SH-SY5Y (cell line): ENCODE measurements at regions not wholly inside any gene's neighbourhood (a gene's known extent, or its start where the extent isn't known, plus 50 kb on each side); places are given as distances from the start of the nearest gene placed in this dataset.

Experiments used
- GATA2 ChIP-seq: IDR thresholded peaks from 2 replicates; pipeline ENCODE4 v1.6.1; 2011; ENCODE audit warnings: mild to moderate bottlenecking, low read depth, low read length
- GATA3 ChIP-seq: IDR thresholded peaks from 2 replicates; pipeline ENCODE4 v1.6.1; 2011; ENCODE audit warnings: low read depth, mild to moderate bottlenecking, low read length, moderate library complexity

- TF ChIP-seq GATA2 (no peak), GATA3 (no peak)
These were observed 438.9 kb upstream of the SEL1L start for GRCh38 chr14:81972601-81973000.

DNA sequence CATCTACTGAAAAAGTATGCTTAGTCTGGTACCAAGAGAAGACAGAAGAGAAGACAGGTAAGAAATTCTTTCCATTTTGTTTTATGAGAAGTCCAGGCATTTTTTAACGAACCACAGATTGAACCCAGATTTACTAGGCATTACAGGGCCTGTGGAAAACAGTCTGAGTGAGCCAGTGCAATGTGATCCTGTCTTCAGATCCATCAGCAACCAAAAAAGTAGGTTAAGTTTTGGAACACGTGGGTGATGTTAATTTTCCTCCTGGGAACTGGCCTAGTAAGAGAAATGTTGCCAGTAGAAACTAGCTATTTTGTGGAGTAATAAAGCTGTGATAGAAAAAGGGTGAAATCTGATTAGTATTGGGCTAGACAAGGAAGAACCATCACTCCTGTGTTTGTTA lies 440.9 kb upstream of the SEL1L start:
- no peak for TF ChIP-seq GATA2
- TF ChIP-seq GATA3 = no peak

GRCh38 chr14:81980601-81981306 lies 447.1 kb upstream of the SEL1L start:
- TF ChIP-seq GATA2 (no peak), GATA3 (no peak)

GRCh38 chr14:81981307-81981675 lies 447.6 kb upstream of the SEL1L start:
- TF ChIP-seq GATA2 (no peak), GATA3 (no peak)

DNA sequence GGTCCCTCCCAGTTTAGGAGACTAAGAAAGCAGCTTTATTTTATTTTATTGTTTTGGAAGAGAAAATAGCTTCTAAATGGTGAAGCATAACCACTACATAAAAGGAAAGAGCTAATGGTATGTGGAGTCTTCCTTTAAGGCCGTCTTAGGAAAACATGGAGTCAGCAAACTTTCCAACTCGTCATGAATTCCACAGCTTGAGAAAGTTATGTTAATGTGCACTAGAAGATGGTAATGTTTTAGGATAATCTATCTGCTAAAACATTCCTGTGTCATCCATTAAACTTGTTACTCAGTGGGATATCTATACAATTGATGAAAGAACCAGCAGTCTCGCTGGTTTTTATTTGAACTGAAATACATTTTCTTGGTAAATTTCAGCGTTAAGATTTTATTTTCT lies 448.4 kb upstream of the SEL1L start:
- TF ChIP-seq GATA3 (no peak), GATA2 (no peak)

DNA sequence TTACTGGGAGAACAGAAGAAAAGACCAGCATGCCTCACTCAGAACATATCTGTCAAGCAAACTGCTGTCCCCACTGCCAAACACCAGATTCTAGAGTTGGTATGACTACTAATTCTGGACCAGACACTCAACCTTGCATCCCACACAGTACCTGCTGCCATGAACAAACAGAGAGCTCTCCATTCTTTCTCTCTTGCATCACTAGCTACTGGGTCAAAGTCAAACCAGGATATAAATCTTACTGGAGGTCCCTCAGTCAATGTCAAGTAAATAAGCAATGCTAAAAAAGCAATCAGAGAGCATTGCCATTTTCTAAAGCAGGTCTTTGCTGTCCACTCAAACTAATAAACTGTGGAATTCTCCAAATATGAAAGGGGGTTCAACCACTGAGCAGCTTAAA lies 452.4 kb upstream of the SEL1L start:
- TF ChIP-seq GATA2 (no peak), GATA3 (no peak)

- no peak for TF ChIP-seq GATA3
- TF ChIP-seq GATA2 = no peak
These were observed 455.6 kb upstream of the SEL1L start for GRCh38 chr14:81989211-81989610.

DNA sequence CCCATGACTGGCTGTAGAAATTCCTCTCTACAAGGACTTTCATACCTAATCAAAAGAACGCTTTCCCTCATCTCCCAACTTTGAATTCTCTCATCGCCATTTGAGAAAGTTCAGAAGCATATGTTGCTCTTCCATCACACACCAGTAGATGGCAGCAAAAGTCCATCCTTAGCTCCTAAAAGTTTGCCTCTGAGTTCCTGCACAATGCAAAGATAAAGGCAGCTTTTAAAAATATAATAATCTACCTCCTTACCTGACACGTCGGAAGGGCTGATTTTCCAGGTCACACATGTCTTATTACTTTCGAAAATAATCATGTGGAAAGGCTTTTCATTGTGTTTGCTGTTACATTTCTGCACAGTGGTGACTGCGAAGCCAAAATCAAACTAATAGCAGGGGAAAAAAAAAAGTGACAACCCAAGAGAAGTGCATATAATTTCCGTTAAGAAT lies 456.7 kb upstream of the SEL1L start:
- TF ChIP-seq GATA2 (no peak), GATA3 (no peak)

- TF ChIP-seq GATA2 = no peak
These were observed 458.3 kb upstream of the SEL1L start for GRCh38 chr14:81991998-81992397.

GRCh38 chr14:81993432-81993831 lies 459.8 kb upstream of the SEL1L start:
- no peak for TF ChIP-seq GATA3
- no peak for TF ChIP-seq GATA2

- TF ChIP-seq GATA3 (no peak), GATA2 (no peak)
These were observed 469.8 kb upstream of the SEL1L start for GRCh38 chr14:82003426-82003825.

DNA sequence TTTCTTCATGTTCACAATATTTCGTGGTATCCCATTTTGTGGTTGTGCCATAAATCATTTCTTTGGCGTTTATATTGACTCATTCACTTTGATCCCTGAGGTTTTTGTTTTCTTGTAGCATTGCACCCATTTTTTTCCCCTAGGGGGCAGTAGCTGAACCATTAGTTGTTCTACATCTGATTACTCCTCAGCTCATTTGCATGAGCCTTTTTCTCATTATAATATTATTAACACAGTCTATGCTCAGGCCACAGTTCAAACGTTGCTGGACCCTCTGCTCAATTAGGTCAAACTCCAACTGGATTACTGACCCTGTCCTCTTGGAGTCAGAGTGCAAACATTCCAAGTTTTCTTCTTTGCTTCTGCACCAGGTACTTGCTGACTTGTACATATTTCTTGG lies 475.4 kb upstream of the SEL1L start:
- no peak for TF ChIP-seq GATA3
- TF ChIP-seq GATA2 = no peak

- TF ChIP-seq GATA3 = no peak
- no peak for TF ChIP-seq GATA2
These were observed 476.3 kb upstream of the SEL1L start for GRCh38 chr14:82009993-82010392.

DNA sequence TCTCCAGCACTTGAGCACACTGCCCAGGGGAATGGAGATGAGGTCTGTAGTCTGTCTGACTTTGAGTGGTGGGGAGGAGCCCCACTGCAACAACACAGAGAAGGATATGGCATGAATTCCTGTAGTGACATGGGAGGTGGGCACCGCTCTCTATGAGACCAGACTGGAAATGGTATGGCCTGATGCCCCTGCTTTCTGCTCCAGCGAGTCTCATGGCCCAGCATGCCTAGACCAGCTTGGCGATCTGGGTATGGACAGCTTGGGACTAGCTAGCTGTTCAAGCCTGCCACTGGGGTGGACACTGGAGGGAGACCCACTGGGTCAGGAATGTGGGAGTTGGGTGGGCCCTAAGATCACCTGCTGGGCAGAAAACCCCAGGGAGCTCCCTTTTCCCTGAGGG lies 477.8 kb upstream of the SEL1L start:
- no peak for TF ChIP-seq GATA3
- no peak for TF ChIP-seq GATA2

DNA sequence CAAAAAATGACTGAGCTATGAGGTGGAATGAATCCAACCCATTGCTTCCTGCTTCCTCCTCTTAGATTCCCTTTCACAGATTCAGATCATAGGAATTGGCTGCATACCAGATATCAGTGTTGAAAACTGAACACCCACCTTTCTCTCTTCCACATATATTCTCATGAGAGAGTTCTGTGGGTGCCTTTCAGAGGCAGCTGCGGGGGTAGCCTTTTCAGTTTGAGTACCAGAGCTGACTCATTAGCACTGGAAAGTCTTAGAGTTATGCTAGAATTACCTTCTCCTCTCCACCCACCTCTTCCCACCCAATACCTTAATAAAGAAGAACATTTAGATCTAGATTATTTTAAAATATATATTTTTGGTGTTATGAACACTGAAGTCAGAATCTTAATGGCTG lies 495.4 kb upstream of the SEL1L start:
- TF ChIP-seq GATA2 (no peak), GATA3 (no peak)

GRCh38 chr14:82035397-82035796 lies 501.7 kb upstream of the SEL1L start:
- TF ChIP-seq GATA3 (no peak), GATA2 (no peak)

- TF ChIP-seq GATA2 = no peak
- TF ChIP-seq GATA3 = no peak
These were observed 511.7 kb upstream of the SEL1L start for GRCh38 chr14:82045339-82045738.
